Forelimb muscle (tissue), 1 donor: ENCODE measurements at regions not wholly inside any gene's neighbourhood (a gene's known extent, or its start where the extent isn't known, plus 50 kb on each side); places are given as distances from the start of the nearest gene placed in this dataset.

ENCODE experiments used
- DNase-seq: peaks from one replicate; pipeline ENCODE4 v3.0.0-alpha.2; 2013; ENCODE audit warnings: low read depth

GRCh38 chr12:41981758-41982157, 162.9 kb downstream of the GXYLT1 start:
- DNase-seq = no peak

GRCh38 chr12:41981013-41981412, 163.7 kb downstream of the GXYLT1 start:
- DNase-seq = no peak

DNA sequence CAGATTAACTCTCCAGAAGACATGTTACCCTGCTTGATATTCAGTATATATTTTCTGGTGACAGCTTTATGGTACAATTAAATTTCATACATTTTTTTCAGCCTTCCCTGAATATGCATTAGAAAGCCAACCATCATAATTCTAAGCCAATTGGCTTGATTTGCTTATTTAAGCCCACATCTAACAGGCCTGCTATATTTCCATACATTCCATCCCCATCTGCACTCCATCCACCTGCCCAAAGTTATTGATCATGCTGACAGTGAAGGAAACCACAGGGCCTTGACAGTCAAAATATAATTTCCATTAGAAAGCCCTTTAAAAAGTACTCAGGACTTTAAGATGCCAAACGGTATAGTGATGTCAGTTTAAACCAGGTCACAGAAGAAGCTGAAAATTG, 164.3 kb downstream of the GXYLT1 start:
- DNase-seq = no peak

DNA sequence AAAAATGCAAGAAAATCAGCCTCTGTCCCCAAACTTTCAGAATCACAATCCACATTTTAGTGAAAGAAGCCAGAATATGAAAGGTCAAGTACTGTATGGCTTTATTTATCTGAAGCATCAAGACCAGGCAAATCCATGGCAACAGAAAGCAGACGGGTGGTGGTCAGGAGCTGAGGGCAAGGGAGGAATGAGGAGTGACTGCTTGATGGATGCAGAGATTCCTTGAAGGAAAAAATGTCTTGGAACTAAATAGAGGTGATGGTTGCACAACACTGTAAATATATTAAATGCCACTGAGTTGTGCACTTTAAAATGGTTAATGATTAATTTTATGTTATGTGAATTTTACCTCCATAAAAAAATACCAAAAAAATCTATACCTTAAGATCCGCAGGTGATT, 165.1 kb downstream of the GXYLT1 start:
- DNase-seq = no peak

DNA sequence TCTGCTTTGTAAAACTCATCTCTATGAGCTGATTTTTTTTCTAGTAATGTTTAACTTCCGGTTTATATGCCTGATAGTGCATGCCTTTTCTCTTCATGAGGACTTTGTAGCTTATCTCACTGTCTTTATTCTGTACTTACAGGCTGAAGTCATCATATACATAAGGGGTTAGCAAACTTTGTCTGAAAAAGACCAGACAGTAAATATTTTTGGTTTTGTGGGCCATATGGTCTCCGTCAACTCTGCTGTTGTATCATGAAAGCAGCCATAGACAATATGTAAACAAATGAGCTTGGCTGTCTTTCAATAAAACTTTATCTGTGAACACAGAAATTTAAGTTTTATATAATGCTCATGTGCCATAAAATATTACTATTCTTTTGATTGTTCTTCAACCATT, 172.1 kb downstream of the GXYLT1 start:
- no peak for DNase-seq

DNA sequence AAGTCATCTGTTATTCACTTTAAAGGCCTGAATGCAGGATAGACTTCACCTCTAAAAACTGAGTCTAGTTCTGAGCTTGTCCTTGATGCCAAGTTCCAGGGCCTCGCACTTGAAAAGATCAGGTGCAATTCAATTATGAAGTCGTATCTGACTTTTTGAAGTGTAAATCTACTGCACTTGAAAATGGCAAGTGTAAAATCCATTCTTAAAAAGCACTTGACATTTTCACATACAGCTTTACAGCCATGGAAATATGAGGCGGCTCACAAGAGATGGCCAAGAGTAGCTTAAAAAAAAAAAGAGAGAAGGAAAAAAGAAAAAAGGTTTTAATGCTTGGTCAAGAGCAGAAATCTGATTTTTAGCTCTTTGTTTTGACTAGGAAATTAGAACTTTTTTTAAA, 172.5 kb downstream of the GXYLT1 start:
- DNase-seq = no peak

GRCh38 chr12:41970744-41971143, 173.9 kb downstream of the GXYLT1 start:
- DNase-seq = no peak

DNA sequence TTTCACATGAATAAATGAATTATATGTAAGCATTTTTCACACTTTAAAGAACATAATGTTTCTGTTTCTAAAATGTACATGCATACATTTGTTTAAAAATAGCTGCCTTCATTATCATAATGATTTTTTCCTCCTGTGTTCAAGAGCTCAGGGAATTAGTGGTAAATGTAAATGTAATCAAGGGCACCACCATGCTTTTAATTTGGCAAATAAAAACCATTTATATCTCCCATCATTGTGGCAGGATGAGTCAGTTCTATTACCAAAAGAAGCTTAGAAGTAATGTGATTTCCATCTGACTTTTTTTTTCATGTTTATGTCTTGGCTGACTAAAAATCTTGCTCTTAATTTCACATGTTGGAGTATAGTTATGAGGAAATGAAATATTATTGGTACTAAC, 176.1 kb downstream of the GXYLT1 start:
- DNase-seq = no peak

DNA sequence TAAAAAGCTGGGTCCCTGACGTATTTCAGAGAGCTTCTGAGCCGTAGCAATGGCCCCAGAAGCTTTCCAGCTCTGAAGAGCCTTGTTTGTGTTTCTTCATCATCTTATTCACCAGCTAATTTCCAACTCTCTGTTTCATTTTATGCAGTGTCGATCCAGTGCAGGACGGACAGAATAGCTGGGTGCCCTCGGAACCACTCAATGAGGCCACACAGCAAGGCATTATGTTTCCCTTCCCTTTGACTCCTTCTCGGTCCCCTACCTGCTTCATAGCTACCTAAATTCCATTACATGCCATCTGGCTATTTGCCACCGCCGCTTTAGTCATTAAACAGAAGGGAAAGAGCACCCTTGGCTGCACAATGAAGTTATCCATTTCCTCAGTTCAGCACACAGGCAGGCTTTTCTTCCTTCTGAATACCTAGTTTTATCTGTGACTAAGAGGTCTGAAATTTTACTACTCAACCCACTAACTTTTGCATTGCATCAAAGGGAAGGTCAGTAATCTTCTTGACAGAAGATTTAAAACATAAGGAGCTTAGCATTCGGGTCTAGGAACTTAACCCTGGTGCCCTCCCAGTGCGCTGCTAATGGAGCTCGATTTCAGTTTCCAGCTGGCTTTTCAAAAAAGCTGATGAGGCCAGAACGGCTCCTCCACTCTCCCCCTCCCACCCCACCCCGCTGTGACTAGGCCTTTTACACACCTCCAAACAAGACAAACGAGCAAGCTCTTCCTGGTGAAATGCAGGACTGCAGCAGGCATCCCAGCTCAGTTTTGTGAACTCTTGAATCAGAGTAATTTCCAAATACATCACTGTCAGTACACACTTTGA, 176.8 kb downstream of the GXYLT1 start:
- no peak for DNase-seq

DNA sequence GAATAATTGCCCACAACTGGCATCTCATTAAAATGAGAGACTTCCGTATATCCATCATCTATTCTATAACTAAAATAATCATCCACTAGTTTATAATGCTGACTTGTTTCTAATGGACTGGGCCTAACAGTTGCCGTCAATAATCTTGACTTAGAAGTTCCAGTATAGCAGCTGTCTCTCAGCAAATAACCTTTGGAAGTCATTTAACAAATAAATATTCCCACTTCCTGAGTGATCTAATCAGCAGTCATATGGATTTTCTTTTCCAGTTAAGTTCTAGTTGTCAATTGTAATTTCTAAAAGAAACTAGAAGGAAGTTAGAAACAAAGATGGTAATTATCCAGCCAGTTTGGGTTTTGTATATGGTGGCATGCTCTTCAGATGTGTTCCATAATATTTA, 177.8 kb downstream of the GXYLT1 start:
- DNase-seq = no peak

DNA sequence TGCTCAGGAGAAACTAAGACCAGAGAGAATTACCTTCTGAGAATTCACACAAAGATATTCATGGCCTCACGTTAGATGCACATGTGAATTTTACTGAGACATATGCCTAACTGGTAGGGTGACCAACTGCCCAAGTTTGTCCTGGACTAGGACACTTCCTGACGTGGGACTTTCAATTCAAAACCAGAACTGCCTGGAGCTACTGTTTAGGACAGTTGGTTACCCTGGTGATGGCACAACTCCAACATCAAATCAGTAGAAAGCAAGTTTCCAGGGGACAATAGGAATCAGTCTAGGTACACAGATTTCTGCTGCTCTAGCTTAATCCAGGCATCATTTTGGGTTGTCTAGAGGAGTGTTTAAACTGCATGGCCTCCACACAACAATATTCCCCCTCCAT, 178.7 kb downstream of the GXYLT1 start:
- DNase-seq = no peak

DNA sequence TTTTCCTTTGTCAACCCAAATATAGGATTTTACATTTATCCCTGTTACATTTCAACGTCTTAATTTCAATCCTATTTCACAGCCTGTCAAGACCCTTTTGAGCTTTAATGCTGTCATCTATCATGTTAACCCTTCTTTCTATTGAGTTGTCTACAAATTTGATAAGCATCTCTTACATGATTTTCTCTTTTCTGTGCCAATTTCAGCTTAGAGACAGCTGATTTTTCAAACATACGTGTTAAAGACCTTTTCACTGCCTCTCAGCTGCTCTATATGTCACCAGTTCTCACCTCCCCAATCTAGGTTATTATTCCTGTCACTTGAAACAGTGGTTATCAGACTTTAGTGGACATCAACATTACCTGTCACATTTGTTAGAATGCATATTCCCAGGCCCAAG, 181.3 kb downstream of the GXYLT1 start:
- DNase-seq = no peak

- DNase-seq = no peak
These were observed 182.5 kb downstream of the GXYLT1 start for GRCh38 chr12:41962171-41962572.

DNA sequence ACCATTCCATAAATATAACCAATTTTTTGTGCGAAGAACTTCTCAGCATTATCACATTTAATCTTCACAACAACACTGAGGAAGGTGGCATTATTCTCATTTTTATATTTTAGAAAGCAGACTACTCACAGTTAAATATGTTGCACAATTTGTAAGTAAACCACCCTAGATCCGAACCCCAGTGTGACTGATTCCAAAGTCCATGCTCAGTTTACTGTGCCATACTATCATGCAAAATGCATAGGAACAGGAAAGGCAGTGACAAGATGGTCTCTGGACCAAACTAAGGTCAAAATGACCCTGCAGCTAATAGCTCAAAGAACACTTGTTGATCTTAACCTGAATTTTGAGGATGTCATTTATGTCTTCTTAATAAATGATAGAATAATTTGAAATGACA, 185.4 kb downstream of the GXYLT1 start:
- no peak for DNase-seq

DNA sequence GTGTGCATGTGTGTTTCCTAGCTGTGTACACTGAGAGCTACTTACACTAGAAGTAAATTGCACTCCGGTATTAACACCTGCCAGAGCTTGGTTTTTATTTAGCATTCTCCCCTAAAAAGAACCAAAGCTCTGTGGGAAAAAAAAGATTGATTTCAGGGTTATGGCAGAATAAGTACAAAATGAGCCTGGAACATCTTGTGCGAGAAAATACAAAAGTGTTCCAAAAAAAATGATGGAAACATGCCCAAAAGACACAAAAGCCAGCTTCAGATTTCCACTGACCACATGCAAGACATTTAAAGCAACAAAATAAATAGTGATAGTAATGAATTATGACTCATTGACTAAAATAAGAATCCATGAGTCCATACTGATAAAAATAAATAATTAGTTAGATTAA, 188.3 kb downstream of the GXYLT1 start:
- peak; percentile 65 for DNase-seq

DNA sequence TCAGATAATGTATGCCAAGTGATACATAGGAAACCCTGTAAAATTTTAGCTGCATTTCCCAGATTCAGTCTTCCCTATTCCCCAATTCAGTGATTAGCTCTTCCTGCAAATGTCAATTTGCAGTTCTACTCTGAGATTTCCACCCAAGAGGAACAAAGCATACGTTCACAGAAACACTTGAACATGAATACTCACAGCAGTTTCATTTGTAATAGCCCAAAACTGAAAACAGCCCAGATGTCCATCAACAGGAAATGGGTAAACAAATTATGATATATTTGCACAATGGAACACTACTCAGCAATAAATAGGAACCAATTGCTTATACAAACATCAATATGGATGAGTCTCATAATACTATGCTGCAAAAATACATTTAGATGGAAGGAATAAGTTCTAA, 194.2 kb downstream of the GXYLT1 start:
- no peak for DNase-seq

- DNase-seq = no peak
These were observed 198.6 kb downstream of the GXYLT1 start for GRCh38 chr12:41946106-41946505.

GRCh38 chr12:41944216-41944615, 200.5 kb downstream of the GXYLT1 start:
- DNase-seq = no peak

DNA sequence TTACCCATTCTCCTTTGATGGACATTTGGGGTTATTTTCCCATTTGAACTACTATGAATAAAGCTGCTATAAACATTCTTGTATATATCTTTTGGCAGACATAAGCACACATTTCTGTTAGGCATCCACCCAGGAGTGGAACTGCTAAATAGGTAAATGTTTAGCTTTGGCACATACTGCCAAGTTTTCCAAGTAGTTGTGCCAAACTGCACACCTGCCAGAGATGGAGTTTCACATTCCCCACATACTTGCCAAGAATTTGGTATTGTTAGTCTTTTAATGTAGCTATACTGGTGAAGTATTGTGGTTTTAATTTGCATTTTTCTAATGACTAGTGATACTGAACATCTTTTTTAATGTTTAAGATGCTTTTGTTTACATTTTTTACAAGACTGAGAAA, 201.0 kb downstream of the GXYLT1 start:
- no peak for DNase-seq

DNA sequence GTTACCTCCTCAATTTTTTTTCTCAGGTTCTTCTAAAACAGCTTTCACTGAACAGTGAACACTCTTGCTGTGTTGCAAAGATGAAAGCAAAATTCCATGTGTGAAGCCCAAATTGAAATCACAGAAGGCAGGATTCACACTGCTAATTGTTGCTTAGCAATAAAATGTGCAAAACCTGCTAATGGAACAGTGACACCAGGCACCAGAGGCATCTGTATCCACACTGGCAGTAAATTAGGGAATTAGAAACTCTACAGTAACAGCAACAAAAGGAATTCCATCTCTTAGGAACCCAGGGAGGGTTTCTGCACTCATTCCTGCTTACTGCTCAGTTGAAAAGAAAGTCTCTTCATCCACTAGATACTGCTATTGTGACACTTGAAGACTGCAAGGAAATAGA, 202.3 kb downstream of the GXYLT1 start:
- no peak for DNase-seq

GRCh38 chr12:41941079-41941478, 203.6 kb downstream of the GXYLT1 start:
- no peak for DNase-seq

- no peak for DNase-seq
These were observed 204.1 kb downstream of the GXYLT1 start for GRCh38 chr12:41940571-41940970.

- no peak for DNase-seq
These were observed 208.3 kb downstream of the GXYLT1 start for GRCh38 chr12:41936333-41936732.

- DNase-seq = no peak
These were observed 208.8 kb downstream of the GXYLT1 start for GRCh38 chr12:41935911-41936310.
